CD4-positive, alpha-beta T cell (primary cell): ENCODE measurements at regions not wholly inside any gene's neighbourhood (a gene's known extent, or its start where the extent isn't known, plus 50 kb on each side); places are given as distances from the start of the nearest gene placed in this dataset.

Experiments
- ATAC-seq: fragments of 200-7000 bp; cut with Tn5 transposase; one replicate; pipeline ENCODE4 v1.10.0; 2022; ENCODE audit warnings: mild to moderate bottlenecking; ENCODE audit not compliant: poor library complexity
- CTCF ChIA-PET: fragments of 350-600 bp; sonication (Branson Sonifier 250); formaldehyde crosslinking; loops from one replicate; lab custom pipeline; 2021; ENCODE audit warnings: antibody characterized with exemption, inconsistent platforms; lab: Charles Lee
- POLR2A ChIA-PET: fragments of 350-600 bp; sonication (Branson Sonifier 250); formaldehyde crosslinking; loops from one replicate; lab custom pipeline; 2021; ENCODE audit warnings: antibody characterized with exemption, inconsistent platforms; lab: Charles Lee
- DNase-seq, 14 experiments: peaks; one replicate each; pipeline ENCODE4 v3.0.0-alpha.2; 2013 to 2020; ENCODE audit warnings: mixed read lengths in 2 of 14
- H3K27ac ChIP-seq, 2 donors: one replicate each; pipeline versions ENCODE4 v1.5.1 to v1.7.0; 2013; ENCODE audit warnings: low read length in 2 of 2, low read depth in 1 of 2, mild to moderate bottlenecking in 1 of 2
- H3K27me3 ChIP-seq, 2 experiments: 1 replicate in 1 of 2; 2 replicates in 1 of 2; pipeline versions ENCODE4 v1.6.1 to v1.7.0; 2013; ENCODE audit warnings: low read length in 2 of 2, control low read depth in 1 of 2, mild to moderate bottlenecking in 1 of 2, moderate library complexity in 1 of 2; ENCODE audit not compliant: insufficient read depth in 2 of 2, control insufficient read depth in 1 of 2
- H3K36me3 ChIP-seq: one replicate; pipeline ENCODE4 v1.6.1; 2013; ENCODE audit warnings: low read length, control low read depth; ENCODE audit not compliant: insufficient read depth
- H3K4me1 ChIP-seq: one replicate; pipeline ENCODE4 v1.6.1; 2013; ENCODE audit warnings: low read length, control low read depth; ENCODE audit not compliant: insufficient read depth
- H3K4me3 ChIP-seq: one replicate; pipeline ENCODE4 v1.5.1; 2013; ENCODE audit warnings: mild to moderate bottlenecking, low read length, moderate library complexity
- H3K9me3 ChIP-seq, 2 experiments: 1 replicate in 1 of 2; 2 replicates in 1 of 2; pipeline versions ENCODE4 v1.6.1 to v1.7.0; 2013; ENCODE audit warnings: low read length in 2 of 2, mild to moderate bottlenecking in 2 of 2, control low read depth in 1 of 2, moderate library complexity in 1 of 2; ENCODE audit not compliant: control insufficient read depth in 1 of 2, insufficient read depth in 1 of 2
- H3K27ac Mint-ChIP-seq: one replicate; pipeline ENCODE4 v1.8.0; 2020; ENCODE audit warnings: mixed read lengths
- H3K27me3 Mint-ChIP-seq: one replicate; pipeline ENCODE4 v1.8.0; 2021; ENCODE audit warnings: mixed read lengths
- H3K36me3 Mint-ChIP-seq: one replicate; pipeline ENCODE4 v1.8.0; 2021; ENCODE audit warnings: low read depth, mixed read lengths
- H3K4me1 Mint-ChIP-seq: one replicate; pipeline ENCODE4 v1.8.0; 2021; ENCODE audit warnings: low read depth, mixed read lengths
- H3K4me3 Mint-ChIP-seq: one replicate; pipeline ENCODE4 v1.8.0; 2020; ENCODE audit warnings: mild to moderate bottlenecking, mixed read lengths
- H3K9me3 Mint-ChIP-seq: one replicate; pipeline ENCODE4 v1.8.0; 2020; ENCODE audit warnings: mixed read lengths
- intact Hi-C, 2 experiments: fragments of 100-400 bp; cut with DNase I in 1 of 2; cut with micrococcal nuclease in 1 of 2; formaldehyde crosslinking; loops; one replicate each; pipeline versions ENCODE4 v1.15.1 to v1.9.0; 2023 to 2025; cut with DNase I, micrococcal nuclease
- TF ChIP-seq, protein P1 (sequence below): fragments of 200-600 bp; IDR thresholded peaks from one replicate; pipeline ENCODE4 v1.8.0; 2022; ENCODE audit warnings: antibody characterized with exemption, mild to moderate bottlenecking

DNA sequence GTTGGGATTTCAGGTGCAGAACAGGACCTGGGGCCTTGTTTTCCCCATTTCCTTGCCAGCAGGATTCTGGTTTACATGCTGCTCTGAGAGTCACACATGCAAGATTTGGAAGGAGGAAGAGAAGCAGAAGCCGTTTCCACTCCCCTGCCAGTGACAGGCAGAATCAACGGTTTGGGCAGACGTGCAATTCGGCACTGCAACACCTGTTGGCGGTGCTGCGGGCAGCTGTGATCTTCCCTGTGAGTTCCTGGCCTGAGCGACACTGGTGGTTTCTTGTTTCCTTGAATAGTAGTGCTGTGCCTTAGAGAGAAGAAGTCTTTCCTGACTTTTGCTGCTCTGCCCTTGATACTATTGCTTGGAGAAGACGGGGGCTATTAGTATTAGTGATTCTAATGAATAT lies 1126.2 kb downstream of the TYW1 start:
- ATAC-seq (no peak), DNase-seq (no peak)
- TF ChIP-seq, protein P1, sequence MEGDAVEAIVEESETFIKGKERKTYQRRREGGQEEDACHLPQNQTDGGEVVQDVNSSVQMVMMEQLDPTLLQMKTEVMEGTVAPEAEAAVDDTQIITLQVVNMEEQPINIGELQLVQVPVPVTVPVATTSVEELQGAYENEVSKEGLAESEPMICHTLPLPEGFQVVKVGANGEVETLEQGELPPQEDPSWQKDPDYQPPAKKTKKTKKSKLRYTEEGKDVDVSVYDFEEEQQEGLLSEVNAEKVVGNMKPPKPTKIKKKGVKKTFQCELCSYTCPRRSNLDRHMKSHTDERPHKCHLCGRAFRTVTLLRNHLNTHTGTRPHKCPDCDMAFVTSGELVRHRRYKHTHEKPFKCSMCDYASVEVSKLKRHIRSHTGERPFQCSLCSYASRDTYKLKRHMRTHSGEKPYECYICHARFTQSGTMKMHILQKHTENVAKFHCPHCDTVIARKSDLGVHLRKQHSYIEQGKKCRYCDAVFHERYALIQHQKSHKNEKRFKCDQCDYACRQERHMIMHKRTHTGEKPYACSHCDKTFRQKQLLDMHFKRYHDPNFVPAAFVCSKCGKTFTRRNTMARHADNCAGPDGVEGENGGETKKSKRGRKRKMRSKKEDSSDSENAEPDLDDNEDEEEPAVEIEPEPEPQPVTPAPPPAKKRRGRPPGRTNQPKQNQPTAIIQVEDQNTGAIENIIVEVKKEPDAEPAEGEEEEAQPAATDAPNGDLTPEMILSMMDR: no peak
- peaks cover 28% of the 10 kb centered on the region for H3K9me3 Mint-ChIP-seq
- Histone ChIP-seq H3K27ac (no peak overlapping the region), H3K9me3 (peaks cover 0 to 31% of the 10 kb centered on the region in 2 experiments), H3K4me3 (no peak overlapping the region), H3K36me3 (no peaks in the 10 kb centered on the region), H3K4me1 (no peaks in the 10 kb centered on the region), H3K27me3 (no peaks in the 10 kb centered on the region)
- intact Hi-C loops: no loop called here
- H3K36me3 Mint-ChIP-seq: no peaks in the 10 kb centered on the region
- no peaks in the 10 kb centered on the region for H3K4me1 Mint-ChIP-seq
- ChIA-PET CTCF (no interaction called here), POLR2A (no interaction called here)
- no peak overlapping the region for H3K27ac Mint-ChIP-seq
- no peaks in the 10 kb centered on the region for H3K27me3 Mint-ChIP-seq
- H3K4me3 Mint-ChIP-seq: no peak overlapping the region

DNA sequence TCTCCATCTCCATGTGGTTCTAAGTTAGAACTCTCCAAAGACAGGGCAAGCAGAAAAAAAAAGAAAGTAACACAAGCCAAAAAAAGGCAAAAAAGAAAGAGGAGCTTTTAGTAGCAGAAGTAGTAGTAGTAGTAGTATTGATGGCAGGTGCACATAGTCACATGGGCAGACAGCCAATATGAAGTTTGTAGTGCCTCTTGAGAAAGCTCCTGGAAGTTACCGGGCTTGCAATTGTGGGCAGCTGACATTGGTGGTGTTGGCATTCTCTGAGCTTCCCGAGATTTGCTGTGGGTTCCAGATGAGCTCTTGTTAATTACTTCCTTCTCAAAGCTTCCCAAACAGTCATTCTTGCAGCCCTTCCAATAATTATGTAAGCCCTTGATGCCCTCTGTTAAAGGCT lies 1128.5 kb downstream of the TYW1 start:
- Mint-ChIP-seq H3K9me3 (peaks cover 15% of the 10 kb centered on the region), H3K4me1 (no peaks in the 10 kb centered on the region)
- ATAC-seq: no peak

DNA sequence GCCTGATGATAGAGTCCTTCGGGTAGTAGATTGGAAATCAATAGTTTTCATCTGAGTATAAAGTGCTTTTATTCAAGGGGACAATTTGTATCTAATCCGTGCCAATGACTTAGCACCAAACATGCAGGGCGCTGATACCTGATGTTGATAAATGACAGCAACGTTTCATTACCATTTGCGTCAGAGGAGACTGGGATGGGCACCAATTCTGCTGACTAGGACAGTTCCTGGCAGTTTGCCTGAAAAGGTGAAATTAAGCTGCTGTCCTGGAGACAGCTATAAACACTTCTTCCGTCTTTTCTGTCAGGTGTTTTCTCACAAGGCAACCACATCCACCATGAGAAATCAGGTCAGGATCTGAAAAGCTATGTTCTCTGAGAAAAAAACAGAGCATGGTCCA lies 1136.4 kb downstream of the TYW1 start:
- ATAC-seq: no peak
- no peak for DNase-seq
- Mint-ChIP-seq H3K36me3 (no peaks in the 10 kb centered on the region), H3K4me1 (no peaks in the 10 kb centered on the region), H3K27me3 (no peaks in the 10 kb centered on the region), H3K9me3 (peaks cover 10% of the 10 kb centered on the region), H3K27ac (no peak overlapping the region), H3K4me3 (no peak overlapping the region)
- H3K9me3 ChIP-seq: no peaks in the 10 kb centered on the region
- H3K4me1 ChIP-seq: no peaks in the 10 kb centered on the region
- no peaks in the 10 kb centered on the region for H3K36me3 ChIP-seq
- intact Hi-C loops: no loop called here
- TF ChIP-seq, protein P1: no peak
- POLR2A ChIA-PET: no interaction called here
- no peak overlapping the region for H3K27ac ChIP-seq
- no peak overlapping the region for H3K4me3 ChIP-seq
- CTCF ChIA-PET: no interaction called here
- no peaks in the 10 kb centered on the region for H3K27me3 ChIP-seq

More for the DNA sequence above, 1128.5 kb downstream of the TYW1 start:
- H3K27ac Mint-ChIP-seq: no peak overlapping the region
- H3K9me3 ChIP-seq: peaks cover 0 to 7% of the 10 kb centered on the region in 2 experiments
- ChIA-PET POLR2A (no interaction called here), CTCF (no interaction called here)
- no peaks in the 10 kb centered on the region for H3K36me3 Mint-ChIP-seq
- H3K4me3 Mint-ChIP-seq: no peak overlapping the region
- intact Hi-C loops: no loop called here
- no peak overlapping the region for H3K4me3 ChIP-seq
- no peak overlapping the region for H3K27ac ChIP-seq
- H3K27me3 Mint-ChIP-seq: no peaks in the 10 kb centered on the region
- TF ChIP-seq, protein P1: no peak
- H3K36me3 ChIP-seq: no peaks in the 10 kb centered on the region
- no peak for DNase-seq
- no peaks in the 10 kb centered on the region for H3K4me1 ChIP-seq
- no peaks in the 10 kb centered on the region for H3K27me3 ChIP-seq
